ENCODE measurements at regions not wholly inside any gene's neighbourhood (a gene's known extent, or its start where the extent isn't known, plus 50 kb on each side); places are given as distances from the start of the nearest gene placed in this dataset.
"Not testable (repeated sequence)": the region's sequence is repeated elsewhere in the genome, so short reads cannot be mapped to it uniquely, and the experiment has no call there.

DNA sequence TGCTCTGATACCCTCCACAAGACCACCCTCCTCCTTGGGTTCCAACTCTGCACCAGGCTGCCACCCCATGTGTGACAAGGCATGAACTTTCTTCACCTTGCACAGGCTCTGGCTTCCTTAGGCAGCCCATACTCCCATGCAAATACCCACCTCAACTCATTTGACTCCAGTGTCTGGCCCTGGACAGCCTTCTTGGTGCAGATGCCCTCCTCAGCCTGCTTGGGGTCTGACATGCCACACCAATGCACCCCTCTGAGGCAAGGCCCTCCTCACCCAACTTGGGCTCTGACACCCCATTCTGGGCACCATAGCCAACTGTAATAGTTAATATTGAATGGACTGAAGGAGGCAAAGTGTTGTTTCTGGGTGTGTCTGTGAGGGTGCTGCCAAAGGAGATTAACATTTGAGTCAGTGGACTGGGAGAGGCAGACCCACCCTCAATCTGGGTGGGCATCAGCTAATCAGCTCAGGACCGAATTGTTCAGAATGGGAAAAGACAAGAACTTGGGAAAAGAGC lies 115.0 kb upstream of the EPB41L4A start:
- DNase-seq (ENCODE audit: low spot score), result no peak

DNA sequence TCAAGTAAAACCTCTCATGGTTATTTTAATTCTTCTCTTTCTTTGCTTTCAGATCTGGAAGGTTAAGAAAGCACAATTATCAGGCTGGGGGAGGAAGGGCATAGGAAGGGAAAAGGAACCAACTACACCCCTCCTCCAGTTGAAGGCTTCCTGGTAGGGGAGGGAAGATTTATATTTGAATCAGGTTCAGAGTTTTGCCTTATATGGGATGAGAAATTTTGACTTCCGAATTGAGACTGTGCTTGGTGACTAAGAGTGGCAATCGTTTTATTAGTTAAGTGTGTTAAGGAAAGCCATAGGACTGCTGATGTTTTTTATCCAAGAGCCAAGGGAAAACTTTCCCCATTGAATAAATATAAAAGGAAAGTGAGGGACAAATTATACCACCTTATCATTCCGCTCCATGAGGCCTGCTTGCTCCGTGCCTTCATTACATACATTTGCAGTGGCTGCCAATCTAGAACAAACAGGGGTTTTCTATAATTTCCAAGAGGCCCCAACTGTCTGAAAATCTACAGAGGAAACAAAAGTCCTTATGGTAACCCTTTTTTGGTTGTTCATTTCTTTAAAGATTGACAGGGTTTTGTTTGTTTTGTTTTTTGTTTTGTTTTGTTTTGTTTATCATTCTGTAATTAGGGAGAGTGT lies 115.7 kb upstream of the EPB41L4A start:
- no peak for DNase-seq (ENCODE audit: low spot score)

DNA sequence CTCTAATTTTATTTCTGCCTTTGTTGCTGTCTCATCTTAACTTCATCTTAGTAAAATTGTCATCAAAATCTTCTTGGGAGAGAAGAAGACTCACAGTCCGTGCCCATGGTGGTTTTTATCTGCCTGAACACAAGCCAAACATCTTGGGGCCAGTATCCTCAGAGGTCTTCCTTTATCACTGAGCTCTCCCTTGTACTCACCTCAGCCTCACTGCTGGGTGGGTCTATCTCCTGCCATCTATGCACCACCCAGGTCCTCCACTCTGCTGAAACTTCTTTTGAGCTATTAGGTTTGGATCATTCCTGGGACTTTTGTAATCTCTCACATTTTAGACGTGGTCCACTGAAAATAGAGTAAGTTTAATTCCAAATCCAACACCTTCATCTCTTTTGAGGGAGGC lies 116.3 kb upstream of the EPB41L4A start:
- no peak for DNase-seq (ENCODE audit: low spot score)

DNA sequence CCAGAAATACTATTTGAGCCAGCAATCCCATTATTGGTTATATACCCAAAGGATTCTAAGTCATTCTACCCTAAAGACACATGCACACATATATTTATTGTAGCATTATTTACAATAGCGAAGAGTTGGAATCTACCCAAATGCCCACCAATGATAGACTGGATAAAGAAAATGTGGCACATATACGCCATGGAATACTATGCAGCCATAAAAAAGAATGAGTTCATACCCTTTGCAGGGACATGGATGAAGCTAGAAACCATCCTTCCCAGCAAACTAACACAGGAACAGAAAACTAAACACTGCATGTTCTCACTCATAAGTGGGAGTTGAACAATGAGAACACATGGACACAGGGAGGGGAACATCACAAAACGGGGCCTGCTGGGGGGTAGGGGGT lies 125.5 kb upstream of the EPB41L4A start:
- not testable (repeated sequence) for DNase-seq (ENCODE audit: low spot score)

DNA sequence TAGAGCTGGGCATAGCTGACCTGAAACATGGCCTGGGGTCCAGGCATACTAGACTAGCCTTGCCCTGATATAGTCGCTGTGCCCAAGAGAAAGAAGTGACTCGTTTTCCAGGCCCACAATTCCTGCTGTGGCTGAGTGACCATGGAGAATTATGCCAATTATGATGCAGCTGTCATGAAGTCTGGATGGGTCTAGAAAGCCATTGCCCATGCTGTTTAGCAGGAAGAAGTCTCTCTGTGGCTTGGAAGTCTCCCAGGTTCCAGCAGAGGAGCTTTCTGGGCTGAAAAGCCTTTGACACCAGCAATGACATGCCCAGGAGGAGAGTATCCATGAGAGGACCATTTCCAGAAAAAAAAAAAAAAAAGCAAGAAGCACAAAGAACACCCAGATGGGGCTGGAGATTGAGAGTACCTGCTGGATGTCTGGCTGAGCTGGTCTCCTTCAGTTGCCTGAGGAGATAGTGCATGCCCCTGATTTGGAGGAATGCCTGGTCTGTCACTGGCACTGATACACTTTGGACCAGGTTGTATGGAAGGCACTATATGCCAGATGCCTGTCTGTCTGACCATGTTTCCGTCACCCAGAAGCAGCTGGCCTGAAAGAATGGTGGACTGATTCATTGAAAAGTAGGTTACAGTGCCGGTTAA lies 128.0 kb upstream of the EPB41L4A start:
- no peak for DNase-seq (ENCODE audit: low spot score)

DNA sequence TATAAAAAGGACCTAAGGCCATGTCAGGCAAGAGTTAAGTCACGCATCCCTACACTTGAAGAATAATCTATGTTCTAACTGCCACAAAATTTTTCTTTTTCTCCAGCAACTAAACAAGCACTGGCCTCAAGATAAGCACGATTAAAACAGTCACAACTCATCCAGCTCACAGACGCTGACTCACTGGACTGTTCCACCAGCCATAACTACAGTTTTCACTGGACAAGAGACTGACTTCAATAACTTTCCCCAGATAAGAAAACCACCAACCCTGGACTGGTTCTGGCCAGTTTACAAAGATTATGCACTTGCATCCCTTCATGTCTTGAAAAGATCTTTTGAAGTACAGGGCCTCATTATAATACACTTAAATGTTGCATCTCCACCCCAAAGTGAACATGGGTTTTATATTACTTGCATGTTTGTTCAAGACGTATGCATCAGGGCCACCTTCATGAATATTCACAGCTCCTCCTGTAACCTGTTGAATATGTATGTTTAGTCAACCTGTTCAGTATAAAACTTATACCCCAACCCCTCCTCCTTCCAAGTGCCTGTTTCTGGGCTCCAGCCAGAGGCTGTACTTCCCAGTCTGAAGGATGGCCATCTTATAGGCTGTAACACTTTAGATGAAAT lies 129.3 kb upstream of the EPB41L4A start:
- peak; percentile 41 for DNase-seq (ENCODE audit: low spot score)

DNA sequence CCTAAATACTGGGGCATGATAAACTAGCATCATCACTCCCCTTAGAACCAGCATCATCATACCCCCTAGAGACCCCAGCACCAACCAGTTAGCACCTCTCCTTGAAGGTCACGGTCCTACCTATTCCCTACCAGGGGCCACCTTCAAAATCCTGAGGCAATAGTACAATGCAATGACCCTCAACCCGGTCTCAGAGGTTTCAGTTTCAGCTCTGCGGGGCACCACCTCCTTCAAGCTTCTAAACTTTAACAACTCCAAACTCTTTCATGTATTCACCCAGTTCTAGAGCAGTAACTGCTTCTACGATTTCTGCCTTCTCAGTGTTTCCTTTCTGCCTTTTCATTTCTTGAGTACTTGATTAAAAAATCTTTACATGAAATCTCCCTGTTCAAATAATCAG lies 130.1 kb upstream of the EPB41L4A start:
- no peak for DNase-seq (ENCODE audit: low spot score)

DNA sequence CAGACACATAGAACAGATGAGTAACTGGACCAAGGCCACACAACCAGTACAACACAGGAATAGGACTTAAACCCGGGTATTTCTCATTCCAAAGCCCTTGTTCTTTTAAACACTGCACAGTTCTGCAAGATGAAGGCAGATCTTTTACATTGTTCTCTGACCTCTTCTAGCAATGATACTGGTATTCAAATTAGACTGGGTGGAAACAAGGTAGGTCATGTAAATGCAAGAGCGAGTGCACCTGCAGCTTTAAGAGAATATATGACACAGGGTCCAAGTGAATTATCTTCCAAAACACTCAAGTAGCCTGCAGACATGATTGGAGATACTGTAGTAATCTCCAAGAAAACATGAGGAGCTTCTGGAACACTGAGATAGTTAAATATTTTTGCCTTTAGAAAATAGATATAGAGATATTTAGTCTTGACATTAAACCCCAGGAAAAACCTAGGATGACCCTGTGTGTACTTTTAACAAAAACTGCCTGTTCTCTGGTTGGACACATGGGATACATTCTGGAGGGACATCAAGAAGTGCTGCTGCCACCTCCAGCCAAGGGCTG lies 130.6 kb upstream of the EPB41L4A start:
- DNase-seq (ENCODE audit: low spot score), result no peak

DNA sequence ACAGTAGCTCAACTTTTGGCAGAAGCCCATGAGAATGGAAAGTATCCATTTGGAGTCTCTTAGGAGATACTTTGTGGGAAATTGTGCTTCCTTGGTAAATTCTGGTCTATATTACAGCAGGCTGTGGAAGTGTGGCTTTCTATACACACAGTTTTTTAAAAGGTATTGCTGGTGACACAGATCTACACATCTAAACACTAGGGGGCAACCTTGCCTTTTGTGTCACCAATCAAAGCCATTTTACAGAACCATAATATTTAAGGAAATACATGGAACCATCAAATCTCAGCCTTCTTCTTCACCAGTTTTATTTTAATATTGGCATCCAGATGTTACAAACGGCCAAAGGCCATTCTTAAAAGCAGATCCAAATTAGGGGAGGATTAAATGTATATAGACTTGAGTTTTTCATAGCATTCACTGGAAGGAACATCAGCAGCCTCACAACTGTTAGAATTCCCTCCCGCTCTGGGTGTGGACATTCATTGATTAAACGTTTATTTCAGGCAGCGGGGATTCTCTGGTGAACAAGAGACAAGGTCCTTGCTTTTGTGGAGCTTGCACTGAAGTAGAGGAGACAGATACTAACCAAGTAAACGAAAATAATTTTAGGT lies 132.4 kb upstream of the EPB41L4A start:
- DNase-seq (ENCODE audit: low spot score), result peak; percentile 77

DNA sequence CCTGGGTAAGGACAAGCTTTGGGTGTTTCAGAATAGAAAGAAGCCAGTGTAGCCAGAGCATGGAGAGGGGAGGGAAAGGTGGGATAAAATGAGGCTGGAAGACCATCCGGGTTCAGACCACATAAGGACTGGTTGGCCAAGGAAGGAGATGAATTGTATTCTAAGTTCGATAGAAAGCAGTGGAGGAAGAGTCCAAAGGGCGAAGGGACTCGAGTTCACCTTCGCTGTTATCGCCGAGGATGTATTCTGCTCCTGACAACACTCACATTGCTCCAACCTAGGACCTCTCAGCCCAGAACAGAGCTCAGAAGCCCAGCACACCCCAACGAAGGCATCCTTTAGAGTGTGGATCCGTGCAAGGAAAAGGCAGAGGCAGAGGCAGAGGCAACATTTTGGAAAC lies 133.1 kb upstream of the EPB41L4A start:
- DNase-seq (ENCODE audit: low spot score), result no peak

DNA sequence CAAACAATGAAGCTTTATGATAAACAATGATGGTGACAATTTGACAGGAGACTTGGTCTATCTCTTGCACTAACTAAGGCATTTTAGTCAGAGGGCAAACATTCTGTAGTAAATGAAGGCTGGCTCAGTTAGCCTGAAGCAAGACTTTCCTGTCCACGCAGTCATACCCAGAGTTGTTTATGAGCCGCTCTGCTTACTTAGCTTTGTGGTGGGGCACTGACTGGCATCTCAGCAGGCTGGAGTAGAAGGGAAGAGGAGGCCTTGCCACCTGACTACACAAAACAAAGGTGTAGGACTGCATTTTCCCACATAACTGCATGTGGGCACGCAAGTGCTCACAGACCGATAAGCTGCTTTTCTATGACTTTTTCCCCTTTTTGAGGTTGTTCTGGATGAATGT lies 133.7 kb upstream of the EPB41L4A start:
- DNase-seq (ENCODE audit: low spot score), result no peak

DNA sequence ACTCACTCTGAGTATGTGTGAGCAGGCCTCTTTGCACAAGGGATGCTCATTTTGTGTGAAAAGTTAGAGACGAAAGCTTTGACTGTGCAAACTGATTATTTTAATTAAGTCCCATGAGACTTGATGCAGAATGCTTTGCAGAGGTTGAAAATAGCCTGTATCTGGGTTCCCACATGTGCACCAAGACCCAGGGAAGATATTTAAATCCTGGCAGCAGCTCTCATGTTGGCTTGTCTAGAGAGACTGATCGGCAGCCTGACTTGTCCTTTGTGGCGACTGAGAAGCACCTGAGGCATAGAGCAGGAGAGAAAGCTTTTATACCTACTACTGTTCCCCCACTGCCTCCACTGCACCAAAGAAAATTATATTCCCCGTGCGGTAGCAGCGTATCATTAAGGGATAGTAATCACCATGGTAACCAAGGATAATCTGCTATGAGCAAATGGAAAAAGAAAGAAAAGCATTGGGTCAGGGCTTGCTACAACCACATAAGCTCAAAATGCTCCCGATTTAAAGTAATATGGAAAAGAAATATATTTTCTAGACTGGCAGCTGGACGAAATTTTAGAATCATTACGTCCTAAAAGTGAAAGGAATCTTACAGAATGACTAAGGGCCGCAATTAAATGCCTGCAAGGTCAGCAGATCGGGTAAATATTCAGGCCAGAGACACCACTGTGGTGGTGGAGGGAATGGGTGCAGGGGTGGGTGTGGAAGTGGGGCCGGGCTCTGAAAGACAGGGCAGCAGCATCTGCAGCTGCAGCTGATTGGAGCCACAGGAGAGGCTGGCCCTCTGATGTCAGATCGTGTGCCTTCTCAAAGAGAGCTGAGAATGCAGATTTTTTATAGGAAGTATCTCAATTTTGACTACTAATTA lies 135.3 kb upstream of the EPB41L4A start:
- no peak for DNase-seq (ENCODE audit: low spot score)

DNA sequence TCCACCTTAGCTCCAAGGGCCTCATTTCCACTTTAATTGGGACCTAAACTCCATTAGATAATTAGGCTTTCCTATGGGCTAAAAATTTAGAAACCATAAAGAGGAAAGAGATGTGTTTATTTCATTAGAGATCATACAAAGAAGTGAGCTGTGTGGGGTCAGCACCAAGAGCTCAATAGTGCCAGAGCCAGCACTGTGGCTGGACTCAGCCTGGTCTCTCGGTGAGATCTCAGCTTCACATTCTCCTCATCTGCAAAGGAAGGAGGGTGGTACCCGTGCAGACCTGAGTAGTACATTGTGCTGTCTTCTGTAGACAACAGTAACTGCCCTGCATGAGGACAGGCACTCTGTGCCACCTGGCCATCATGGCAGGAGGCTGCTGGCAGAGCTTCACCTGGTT lies 136.1 kb upstream of the EPB41L4A start:
- DNase-seq (ENCODE audit: low spot score), result no peak

DNA sequence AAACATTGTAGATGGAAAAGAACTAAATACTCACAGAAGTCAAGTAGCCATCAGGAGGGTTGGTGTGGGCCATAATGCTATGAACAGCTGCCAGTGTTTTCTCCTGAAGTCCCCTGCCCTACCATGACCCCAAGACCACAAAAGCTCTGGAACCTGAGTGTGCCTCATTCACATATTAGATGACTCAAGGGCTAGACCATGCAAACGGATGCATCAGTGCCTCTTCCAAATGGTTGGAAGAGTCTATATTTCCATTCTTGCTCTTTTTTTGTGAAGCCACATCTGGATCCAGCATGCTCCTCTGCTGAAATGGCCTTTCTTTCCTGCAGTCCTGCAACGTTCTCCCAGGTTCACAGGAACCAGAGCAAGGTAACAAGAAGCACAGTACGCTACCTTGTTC lies 136.6 kb upstream of the EPB41L4A start:
- no peak for DNase-seq (ENCODE audit: low spot score)

DNA sequence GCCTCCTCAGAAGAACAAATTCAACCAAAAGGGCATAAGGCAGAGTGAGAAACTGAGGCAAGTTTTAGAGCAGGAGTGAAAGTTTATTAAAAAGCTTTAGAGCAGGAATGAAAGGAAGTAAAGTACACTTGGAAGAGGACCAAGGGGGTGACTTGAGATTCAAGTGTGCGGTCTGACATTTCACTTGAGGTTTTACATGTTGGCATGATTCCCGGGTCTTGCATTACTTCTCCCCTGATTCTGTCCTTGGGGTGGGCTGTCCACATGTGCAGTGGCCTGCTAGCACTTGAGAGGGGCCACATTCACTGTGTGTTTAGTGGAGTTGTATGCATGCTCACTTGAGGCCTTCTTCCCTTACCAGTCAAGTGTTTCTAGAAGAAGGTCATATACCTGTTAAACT lies 140.4 kb upstream of the EPB41L4A start:
- DNase-seq (ENCODE audit: low spot score), result not testable (repeated sequence)

DNA sequence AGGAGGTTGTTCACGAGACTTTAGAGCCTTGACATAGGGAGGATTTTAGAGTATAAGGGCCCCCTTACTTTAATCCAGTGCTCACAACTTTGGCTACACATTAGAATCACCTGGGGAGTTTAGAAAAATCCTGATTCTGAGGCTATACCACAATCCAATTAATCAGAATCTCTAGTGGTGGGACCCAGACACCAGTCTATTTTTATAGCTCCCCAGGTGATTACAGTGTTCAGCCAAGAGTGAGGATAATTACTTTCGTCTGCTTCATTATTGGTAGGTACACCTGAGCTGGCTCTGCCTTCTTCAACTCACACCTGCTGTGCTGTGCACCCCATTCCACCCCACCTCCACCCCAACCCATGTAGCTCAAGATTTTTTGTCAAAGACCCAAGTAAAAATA lies 141.3 kb upstream of the EPB41L4A start:
- DNase-seq (ENCODE audit: low spot score), result no peak

DNA sequence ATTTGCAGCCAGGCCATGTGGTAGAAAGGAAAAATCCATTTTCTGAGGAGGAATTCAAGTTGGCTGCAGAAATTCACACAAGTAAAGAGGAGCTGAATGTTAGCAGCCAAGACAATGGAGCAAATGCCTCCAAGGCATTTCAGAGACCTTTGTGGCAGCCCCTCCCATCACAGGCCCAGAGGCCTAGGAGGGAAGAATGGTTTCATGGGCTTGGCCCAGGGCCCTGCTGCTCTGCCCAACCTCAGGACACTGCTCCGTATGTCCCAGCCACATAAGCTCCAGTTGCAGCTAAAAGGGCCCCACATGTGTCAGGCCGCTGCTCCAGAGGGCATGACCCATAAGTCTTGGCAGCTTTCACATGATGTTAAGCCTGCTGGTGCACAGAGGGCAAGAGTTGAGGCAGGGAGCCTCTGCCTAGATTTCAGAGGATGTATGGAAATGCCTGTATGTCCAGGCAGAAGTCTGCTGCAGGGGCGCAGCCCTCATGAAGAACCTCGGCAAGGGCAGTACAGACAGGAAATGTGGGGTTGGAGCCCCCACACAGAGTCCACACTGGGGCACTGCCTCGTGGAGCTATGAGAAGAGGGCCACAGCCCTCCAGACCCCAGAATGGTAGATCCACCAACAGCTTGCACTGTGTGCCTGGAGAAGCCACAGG lies 144.2 kb upstream of the EPB41L4A start:
- DNase-seq (ENCODE audit: low spot score), result no peak

DNA sequence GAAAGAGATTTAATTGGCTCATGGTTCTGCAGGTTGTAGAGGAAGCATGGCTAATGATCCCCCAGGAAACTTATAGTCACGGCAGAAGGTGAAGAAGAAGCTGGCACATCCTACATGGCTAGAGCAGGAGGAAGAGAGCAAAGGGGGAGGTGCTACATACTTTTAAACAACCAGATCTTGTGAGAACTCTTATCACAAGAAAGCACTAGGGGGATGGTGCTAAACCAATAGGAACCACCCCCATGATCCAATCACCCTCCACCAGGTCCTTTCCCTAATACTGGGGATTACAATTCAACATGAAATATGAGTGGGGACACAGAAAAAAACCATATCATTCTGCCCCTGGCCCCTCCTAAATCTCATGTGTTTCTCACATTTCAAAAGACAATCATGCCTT lies 147.2 kb upstream of the EPB41L4A start:
- DNase-seq (ENCODE audit: low spot score), result no peak

DNA sequence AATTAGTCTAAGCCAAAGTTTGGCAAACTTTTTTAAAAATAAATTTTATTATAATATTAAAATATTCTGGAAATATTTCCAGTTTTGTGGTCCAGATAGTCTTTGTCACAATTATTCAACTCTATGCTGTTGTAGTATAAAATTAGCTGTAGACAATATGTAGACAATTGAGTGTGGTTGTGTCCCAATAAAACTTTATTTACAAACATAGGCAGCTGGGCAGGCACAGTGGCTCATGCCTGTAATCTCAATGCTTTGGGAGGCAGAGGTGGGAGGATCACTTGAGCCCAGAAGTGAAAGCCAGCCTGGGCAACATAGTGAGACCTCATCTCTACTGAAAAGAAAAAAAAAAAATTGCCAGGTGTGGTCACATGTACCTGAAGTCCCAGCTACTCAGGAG lies 150.5 kb upstream of the EPB41L4A start:
- no peak for DNase-seq (ENCODE audit: low spot score)

DNA sequence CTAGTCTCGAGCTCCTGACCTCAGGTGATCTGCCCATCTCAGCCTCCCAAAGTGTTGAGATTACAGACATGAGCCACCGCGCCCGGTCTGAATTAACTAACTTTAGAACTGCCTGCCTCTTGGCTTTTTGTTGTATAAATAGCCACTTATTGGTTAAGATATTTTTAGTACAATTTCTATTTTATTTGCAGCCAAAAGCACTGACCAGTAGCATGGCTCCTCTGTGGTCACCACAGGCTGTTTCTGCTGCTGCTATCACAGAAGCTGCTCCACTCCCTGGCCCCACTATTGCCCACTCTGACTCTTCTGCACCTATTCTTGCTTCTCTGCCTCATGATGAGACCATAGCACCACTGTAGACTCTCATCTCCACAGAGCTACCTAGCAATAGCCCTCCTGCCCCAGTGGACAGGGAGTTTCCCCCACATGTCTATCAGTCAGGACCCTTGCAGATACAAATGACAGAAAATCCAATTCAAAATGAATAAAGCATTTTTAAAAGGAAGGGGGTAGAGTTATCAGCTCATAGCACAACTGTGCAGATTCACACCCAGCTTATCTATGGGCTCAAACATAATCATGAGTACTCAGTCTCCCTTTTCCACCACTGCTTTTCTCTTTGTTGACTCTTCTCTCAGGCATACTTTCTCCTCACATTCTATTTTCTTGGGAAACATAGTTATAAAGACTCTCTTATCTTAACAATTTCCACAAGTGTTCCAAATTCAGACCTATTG lies 151.8 kb upstream of the EPB41L4A start:
- DNase-seq (ENCODE audit: low spot score), result no peak

Measured in RKO (cell line).